Adrenal gland (tissue), 5 donors: ENCODE measurements at regions not wholly inside any gene's neighbourhood (a gene's known extent, or its start where the extent isn't known, plus 50 kb on each side); places are given as distances from the start of the nearest gene placed in this dataset.

ENCODE experiments used
- CTCF ChIP-seq, 6 experiments: fragments of 450-650 bp in 4 of 6; fragments of 200-600 bp in 2 of 6; sonication (generic) in 1 of 6; IDR thresholded peaks; 1 replicate in 5 of 6; 2 replicates in 1 of 6; pipeline versions ENCODE4 v1.5.1 to v1.8.0; 2016 to 2021; ENCODE audit warnings: antibody characterized with exemption in 6 of 6, mild to moderate bottlenecking in 2 of 6, moderate library complexity in 1 of 6
- POLR2A ChIP-seq, 2 donors: fragments of 450-650 bp; IDR thresholded peaks; one replicate each; pipeline ENCODE4 v1.6.1; 2017; ENCODE audit warnings: antibody characterized with exemption in 2 of 2, mild to moderate bottlenecking in 2 of 2, moderate library complexity in 1 of 2
- donor health status: DM: no; HTN: no; CAD: no.

GRCh38 chr14:27063959-27064358 is 466.1 kb upstream of the NOVA1 start:
- TF ChIP-seq CTCF (IDR thresholded peaks at IDR 0.05) (no peak), POLR2A (IDR thresholded peaks at IDR 0.05) (no peak)
